Epithelial cell of prostate (primary cell): ENCODE measurements at regions not wholly inside any gene's neighbourhood (a gene's known extent, or its start where the extent isn't known, plus 50 kb on each side); places are given as distances from the start of the nearest gene placed in this dataset.
"Not testable (repeated sequence)": the region's sequence is repeated elsewhere in the genome, so short reads cannot be mapped to it uniquely, and the experiment has no call there.

Experiments used
- DNase-seq: peaks from one replicate; pipeline ENCODE4 v3.0.0-alpha.2; 2011; ENCODE audit warnings: low read depth, low spot score
- H3K27ac ChIP-seq: fragments of 450-650 bp; 2 replicates; pipeline ENCODE4 v1.5.1; 2017; ENCODE audit warnings: mild to moderate bottlenecking

GRCh38 chr3:63089007-63089750 is 188.9 kb upstream of the SYNPR start:
- H3K27ac ChIP-seq: no peak overlapping the region
- DNase-seq: no peak

- DNase-seq: no peak
- no peak overlapping the region for H3K27ac ChIP-seq
Observed at GRCh38 chr3:63089751-63090132, 188.4 kb upstream of the SYNPR start.

- no peak for DNase-seq
- H3K27ac ChIP-seq: no peak overlapping the region
Observed at GRCh38 chr3:63090656-63091055, 187.5 kb upstream of the SYNPR start.

GRCh38 chr3:63092515-63092914 is 185.6 kb upstream of the SYNPR start:
- DNase-seq: no peak

GRCh38 chr3:63094642-63095408 is 183.3 kb upstream of the SYNPR start:
- no peak overlapping the region for H3K27ac ChIP-seq

More at GRCh38 chr3:63092515-63092914, 185.6 kb upstream of the SYNPR start:
- no peak overlapping the region for H3K27ac ChIP-seq

GRCh38 chr3:63096248-63097058 is 181.7 kb upstream of the SYNPR start:
- no peak overlapping the region for H3K27ac ChIP-seq
- no peak for DNase-seq

More at GRCh38 chr3:63094642-63095408, 183.3 kb upstream of the SYNPR start:
- no peak for DNase-seq

GRCh38 chr3:63097396-63097795 is 180.7 kb upstream of the SYNPR start:
- no peak for DNase-seq

GRCh38 chr3:63116922-63117321 is 161.2 kb upstream of the SYNPR start:
- no peak for DNase-seq

More at GRCh38 chr3:63097396-63097795, 180.7 kb upstream of the SYNPR start:
- no peak overlapping the region for H3K27ac ChIP-seq

GRCh38 chr3:63124090-63124489 is 154.0 kb upstream of the SYNPR start:
- no peak for DNase-seq
- no peak overlapping the region for H3K27ac ChIP-seq

More at GRCh38 chr3:63116922-63117321, 161.2 kb upstream of the SYNPR start:
- H3K27ac ChIP-seq: no peak overlapping the region

GRCh38 chr3:63126530-63126929 is 151.6 kb upstream of the SYNPR start:
- H3K27ac ChIP-seq: no peak overlapping the region
- DNase-seq: no peak

GRCh38 chr3:63128380-63128779 is 149.7 kb upstream of the SYNPR start:
- no peak overlapping the region for H3K27ac ChIP-seq
- no peak for DNase-seq

GRCh38 chr3:63130625-63131024 is 147.5 kb upstream of the SYNPR start:
- DNase-seq: no peak
- no peak overlapping the region for H3K27ac ChIP-seq

GRCh38 chr3:63132461-63133250 is 145.5 kb upstream of the SYNPR start:
- DNase-seq: no peak
- no peak overlapping the region for H3K27ac ChIP-seq

GRCh38 chr3:63135367-63135766 is 142.7 kb upstream of the SYNPR start:
- no peak for DNase-seq
- H3K27ac ChIP-seq: peak overlapping the region; percentile 1

- H3K27ac ChIP-seq, DNase-seq: not testable (repeated sequence)
Observed at GRCh38 chr3:63136249-63136648, 141.9 kb upstream of the SYNPR start.

GRCh38 chr3:63142681-63143080 is 135.4 kb upstream of the SYNPR start:
- no peak for DNase-seq
- H3K27ac ChIP-seq: no peak overlapping the region

GRCh38 chr3:63146154-63146553 is 132.0 kb upstream of the SYNPR start:
- H3K27ac ChIP-seq: no peak overlapping the region
- DNase-seq: no peak

GRCh38 chr3:63150880-63151279 is 127.2 kb upstream of the SYNPR start:
- no peak overlapping the region for H3K27ac ChIP-seq
- DNase-seq: no peak

- no peak overlapping the region for H3K27ac ChIP-seq
- DNase-seq: no peak
Observed at GRCh38 chr3:63151897-63152296, 126.2 kb upstream of the SYNPR start.

- no peak overlapping the region for H3K27ac ChIP-seq
- no peak for DNase-seq
Observed at GRCh38 chr3:63159764-63160163, 118.3 kb upstream of the SYNPR start.
